HEK293T (cell line): ENCODE measurements at regions not wholly inside any gene's neighbourhood (a gene's known extent, or its start where the extent isn't known, plus 50 kb on each side); places are given as distances from the start of the nearest gene placed in this dataset.

Source experiments
- ARNT ChIP-seq: fragments of 450-650 bp; IDR thresholded peaks from 2 replicates; pipeline ENCODE4 v1.6.1; 2017; ENCODE audit warnings: mild to moderate bottlenecking
- ELF4 ChIP-seq: fragments of 450-650 bp; IDR thresholded peaks from 2 replicates; pipeline ENCODE4 v1.6.1; 2017; ENCODE audit warnings: antibody characterized with exemption
- FOXK2 ChIP-seq: fragments of 450-650 bp; IDR thresholded peaks from 2 replicates; pipeline ENCODE4 v1.6.1; 2016; ENCODE audit warnings: mild to moderate bottlenecking
- FOXM1 ChIP-seq: fragments of 450-650 bp; IDR thresholded peaks from 2 replicates; pipeline ENCODE4 v1.6.1; 2017; ENCODE audit warnings: mild to moderate bottlenecking, borderline replicate concordance
- SUZ12 ChIP-seq: fragments of 450-650 bp; IDR thresholded peaks from 2 replicates; pipeline ENCODE4 v1.6.1; 2016; ENCODE audit warnings: mild to moderate bottlenecking
- TF ChIP-seq, protein P1 (sequence below): fragments of 450-650 bp; IDR thresholded peaks from 2 replicates; pipeline ENCODE4 v1.6.1; 2016

- no peak for TF ChIP-seq FOXK2
- no peak for TF ChIP-seq FOXM1
- TF ChIP-seq, protein P1, sequence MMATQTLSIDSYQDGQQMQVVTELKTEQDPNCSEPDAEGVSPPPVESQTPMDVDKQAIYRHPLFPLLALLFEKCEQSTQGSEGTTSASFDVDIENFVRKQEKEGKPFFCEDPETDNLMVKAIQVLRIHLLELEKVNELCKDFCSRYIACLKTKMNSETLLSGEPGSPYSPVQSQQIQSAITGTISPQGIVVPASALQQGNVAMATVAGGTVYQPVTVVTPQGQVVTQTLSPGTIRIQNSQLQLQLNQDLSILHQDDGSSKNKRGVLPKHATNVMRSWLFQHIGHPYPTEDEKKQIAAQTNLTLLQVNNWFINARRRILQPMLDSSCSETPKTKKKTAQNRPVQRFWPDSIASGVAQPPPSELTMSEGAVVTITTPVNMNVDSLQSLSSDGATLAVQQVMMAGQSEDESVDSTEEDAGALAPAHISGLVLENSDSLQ = no peak
- TF ChIP-seq ELF4 = no peak
- TF ChIP-seq SUZ12 = no peak
- no peak for TF ChIP-seq ARNT
Measured at GRCh38 chr12:92574911-92575570, 127.7 kb upstream of the PLEKHG7 start.
